GM23248 (cell line): ENCODE measurements at regions not wholly inside any gene's neighbourhood (a gene's known extent, or its start where the extent isn't known, plus 50 kb on each side); places are given as distances from the start of the nearest gene placed in this dataset.

Experiments used
- EZH2 ChIP-seq: fragments of 200-600 bp; sonication (generic); IDR thresholded peaks from 2 replicates; pipeline ENCODE4 v1.6.1; 2018; ENCODE audit warnings: antibody characterized with exemption, mild to moderate bottlenecking; ENCODE audit not compliant: insufficient read depth, poor library complexity, severe bottlenecking
- EZH2phosphoT487 ChIP-seq: fragments of 200-600 bp; sonication (generic); IDR thresholded peaks from 2 replicates; pipeline ENCODE4 v1.6.1; 2018; ENCODE audit warnings: antibody characterized with exemption, moderate library complexity, mild to moderate bottlenecking, low read depth; ENCODE audit not compliant: insufficient read depth

DNA sequence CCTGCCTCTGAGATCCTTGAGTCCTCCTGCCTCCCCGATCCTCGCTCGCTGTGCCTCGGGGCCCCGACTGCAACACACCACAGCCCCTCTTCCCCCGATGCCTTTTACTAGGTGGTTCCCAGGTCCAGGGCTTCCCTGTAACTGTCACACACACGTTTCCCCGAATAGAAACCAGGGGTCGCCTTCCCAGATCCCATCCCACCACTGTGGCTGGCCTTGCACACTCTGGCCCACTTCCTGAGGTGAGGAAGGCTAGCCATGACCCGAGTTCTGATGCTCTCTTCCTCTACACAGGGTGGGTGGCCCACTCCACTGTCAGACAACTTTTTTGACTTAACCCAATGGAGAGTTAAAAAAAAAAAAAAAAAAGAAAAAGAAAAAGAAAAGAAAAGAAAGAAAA is 139.6 kb upstream of the ASB18 start:
- TF ChIP-seq EZH2: no peak
- no peak for TF ChIP-seq EZH2phosphoT487
